BJ (cell line): ENCODE measurements at regions not wholly inside any gene's neighbourhood (a gene's known extent, or its start where the extent isn't known, plus 50 kb on each side); places are given as distances from the start of the nearest gene placed in this dataset.
"Not testable (repeated sequence)": the region's sequence is repeated elsewhere in the genome, so short reads cannot be mapped to it uniquely, and the experiment has no call there.

Source experiments
- CTCF ChIA-PET: fragments of 350-600 bp; formaldehyde crosslinking; extraction: SDS; loops from one replicate; lab custom pipeline; 2021; ENCODE audit warnings: antibody characterized with exemption, inconsistent platforms; lab: Yijun Ruan, JAX
- POLR2A ChIA-PET: fragments of 300-600 bp; sonication (Branson Sonifier 250); formaldehyde crosslinking; extraction: SDS; loops from one replicate; lab custom pipeline; 2021; ENCODE audit warnings: antibody characterized with exemption; lab: Charles Lee
- DNase-seq: peaks from one replicate; pipeline ENCODE4 v3.0.0-alpha.2; 2011; ENCODE audit warnings: low read depth
- H3K27me3 ChIP-seq: 2 replicates; pipeline ENCODE4 v1.6.0; 2011; ENCODE audit warnings: low read length; ENCODE audit not compliant: control insufficient read depth, insufficient read depth
- H3K36me3 ChIP-seq: 2 replicates; pipeline ENCODE4 v1.5.1; 2011; ENCODE audit warnings: low read length; ENCODE audit not compliant: control insufficient read depth, insufficient read depth
- H3K4me3 ChIP-seq: 2 replicates; pipeline ENCODE4 v1.5.1; 2011; ENCODE audit warnings: low read depth, mild to moderate bottlenecking, control low read depth, low read length
- TF ChIP-seq, protein P1 (sequence below): IDR thresholded peaks from 2 replicates; pipeline ENCODE4 v1.5.1; 2011; ENCODE audit warnings: low read depth, mild to moderate bottlenecking, control low read depth, inconsistent platforms, low read length, moderate library complexity; ENCODE audit not compliant: insufficient read depth

DNA sequence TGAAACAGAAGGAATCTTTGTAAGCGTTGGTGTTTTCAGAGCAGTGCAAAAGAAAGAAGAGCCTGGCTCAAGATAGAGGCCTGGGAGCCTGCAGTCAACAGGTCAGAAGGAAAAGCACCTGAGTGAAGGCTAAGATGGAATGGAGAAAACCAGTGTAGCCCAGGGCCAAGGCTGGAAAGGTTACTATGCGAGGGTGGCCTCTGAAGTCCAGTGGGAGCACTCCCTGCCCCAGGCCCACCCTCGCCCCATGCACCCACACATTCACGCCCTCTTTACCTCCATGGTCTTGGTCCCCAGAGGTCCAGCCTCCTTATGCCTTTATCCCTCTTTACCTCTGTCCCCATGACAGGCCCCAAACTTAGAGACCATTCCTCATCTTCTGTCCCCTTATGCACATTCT lies 169.2 kb upstream of the ZNF644 start:
- CTCF ChIA-PET = no interaction called here
- no peaks in the 10 kb centered on the region for H3K27me3 ChIP-seq
- no peak overlapping the region for H3K4me3 ChIP-seq
- TF ChIP-seq, protein P1, sequence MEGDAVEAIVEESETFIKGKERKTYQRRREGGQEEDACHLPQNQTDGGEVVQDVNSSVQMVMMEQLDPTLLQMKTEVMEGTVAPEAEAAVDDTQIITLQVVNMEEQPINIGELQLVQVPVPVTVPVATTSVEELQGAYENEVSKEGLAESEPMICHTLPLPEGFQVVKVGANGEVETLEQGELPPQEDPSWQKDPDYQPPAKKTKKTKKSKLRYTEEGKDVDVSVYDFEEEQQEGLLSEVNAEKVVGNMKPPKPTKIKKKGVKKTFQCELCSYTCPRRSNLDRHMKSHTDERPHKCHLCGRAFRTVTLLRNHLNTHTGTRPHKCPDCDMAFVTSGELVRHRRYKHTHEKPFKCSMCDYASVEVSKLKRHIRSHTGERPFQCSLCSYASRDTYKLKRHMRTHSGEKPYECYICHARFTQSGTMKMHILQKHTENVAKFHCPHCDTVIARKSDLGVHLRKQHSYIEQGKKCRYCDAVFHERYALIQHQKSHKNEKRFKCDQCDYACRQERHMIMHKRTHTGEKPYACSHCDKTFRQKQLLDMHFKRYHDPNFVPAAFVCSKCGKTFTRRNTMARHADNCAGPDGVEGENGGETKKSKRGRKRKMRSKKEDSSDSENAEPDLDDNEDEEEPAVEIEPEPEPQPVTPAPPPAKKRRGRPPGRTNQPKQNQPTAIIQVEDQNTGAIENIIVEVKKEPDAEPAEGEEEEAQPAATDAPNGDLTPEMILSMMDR = no peak
- DNase-seq = no peak
- no peaks in the 10 kb centered on the region for H3K36me3 ChIP-seq
- POLR2A ChIA-PET = no interaction called here

DNA sequence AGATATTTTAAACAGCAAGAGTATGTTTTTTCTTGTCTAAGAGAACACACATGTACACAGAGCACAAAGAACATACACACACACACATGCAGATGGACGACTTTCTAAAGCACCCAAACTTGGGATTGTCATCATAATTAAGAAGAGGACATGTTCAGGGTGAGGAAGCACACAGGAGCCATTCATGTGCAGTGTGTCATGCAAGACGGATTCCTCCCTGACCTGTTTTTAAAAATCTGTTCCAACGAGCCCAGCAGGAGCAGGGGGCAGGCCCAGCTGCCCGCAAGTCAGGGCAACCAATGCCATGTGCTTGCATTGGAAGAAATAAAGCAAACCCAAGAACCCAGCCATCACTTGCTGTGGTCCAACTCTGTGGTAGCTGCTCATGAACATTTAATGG lies 167.3 kb upstream of the ZNF644 start:
- CTCF ChIA-PET = interaction anchor here (0.6 to 2.8 kb wide), 2 partner anchors 24 to 534 kb away, joined by 3 to 11 read pairs; no protein-coding TSS in a partner anchor
- Histone ChIP-seq H3K27me3 (no peaks in the 10 kb centered on the region), H3K36me3 (no peaks in the 10 kb centered on the region), H3K4me3 (no peak overlapping the region)
- TF ChIP-seq, protein P1 = no peak
- DNase-seq = no peak
- POLR2A ChIA-PET = no interaction called here

DNA sequence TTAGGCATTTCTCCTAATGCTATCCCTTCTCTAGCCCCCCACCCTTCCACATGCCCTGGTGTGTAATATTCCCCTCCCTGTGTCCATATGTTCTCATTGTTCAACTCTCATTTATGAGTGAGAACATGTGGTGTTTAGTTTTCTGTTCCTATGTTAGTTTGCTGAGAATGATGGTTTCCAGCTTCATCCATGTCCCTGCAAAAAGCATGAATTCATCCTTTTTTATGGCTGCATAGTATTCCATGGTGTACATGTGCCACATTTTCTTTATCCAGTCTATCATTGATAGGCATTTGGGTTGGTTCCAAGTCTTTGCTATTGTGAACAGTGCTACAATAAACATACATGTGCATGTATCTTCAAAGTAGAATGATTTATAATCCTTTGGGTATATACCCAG lies 161.0 kb upstream of the ZNF644 start:
- H3K36me3 ChIP-seq, POLR2A ChIA-PET: not testable (repeated sequence)
- CTCF ChIA-PET = interaction anchor here (2.5 kb wide), 1 partner anchor 17 kb away, joined by 18 read pairs; no protein-coding TSS in a partner anchor

DNA sequence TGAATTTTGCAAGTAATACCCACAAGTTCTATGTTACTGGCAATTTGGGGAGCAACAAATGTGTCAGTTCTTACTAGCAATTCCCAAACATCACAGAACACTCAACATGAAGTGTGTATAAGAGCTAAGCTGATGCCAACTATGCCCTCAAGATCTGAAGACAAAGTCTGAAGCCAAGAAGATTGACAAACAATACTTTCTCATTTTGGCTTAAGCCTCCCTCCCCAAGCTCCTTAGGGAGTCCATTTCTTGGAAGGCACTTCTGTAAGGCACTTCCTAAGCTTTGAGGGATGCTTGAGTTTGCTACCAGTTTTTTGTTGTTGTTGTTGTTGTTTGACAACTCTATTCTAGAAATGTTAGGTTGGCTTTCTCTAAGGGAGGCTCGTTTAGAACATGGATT lies 154.4 kb upstream of the ZNF644 start:
- H3K4me3 ChIP-seq = no peak overlapping the region
- H3K27me3 ChIP-seq = no peaks in the 10 kb centered on the region
- no peaks in the 10 kb centered on the region for H3K36me3 ChIP-seq
- no peak for DNase-seq
- ChIA-PET POLR2A (no interaction called here), CTCF (interaction anchor here (3.4 kb wide), 1 partner anchor 11 kb away, joined by 30 read pairs; no protein-coding TSS in a partner anchor)
- TF ChIP-seq, protein P1 = no peak

More for the DNA sequence above, 161.0 kb upstream of the ZNF644 start:
- H3K27me3 ChIP-seq, DNase-seq, H3K4me3 ChIP-seq: not testable (repeated sequence)

DNA sequence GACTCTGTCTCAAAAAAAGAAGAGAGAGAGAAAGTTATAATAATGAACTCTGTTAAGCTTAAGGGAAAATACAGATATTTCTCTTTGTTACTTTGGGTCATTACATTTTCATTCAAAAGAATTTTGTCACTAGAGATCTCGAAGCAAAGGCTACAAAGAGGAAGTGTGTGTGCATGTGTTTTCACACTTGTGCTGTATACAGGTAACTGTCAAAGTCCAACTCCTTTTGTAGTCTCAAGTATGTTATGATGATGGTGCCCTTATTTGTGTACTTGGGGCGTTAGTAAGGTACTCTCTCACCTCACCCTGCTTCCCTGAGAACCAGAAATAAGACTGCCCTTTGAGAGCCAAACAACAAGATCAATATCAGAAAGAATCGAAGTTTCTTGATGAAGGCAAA lies 152.9 kb upstream of the ZNF644 start:
- Histone ChIP-seq H3K36me3 (no peaks in the 10 kb centered on the region), H3K27me3 (no peaks in the 10 kb centered on the region), H3K4me3 (no peak overlapping the region)
- POLR2A ChIA-PET = no interaction called here
- TF ChIP-seq, protein P1 = no peak
- DNase-seq = no peak
- CTCF ChIA-PET = interaction anchor here (2.1 kb wide), 1 partner anchor 10 kb away, joined by 13 read pairs; no protein-coding TSS in a partner anchor

DNA sequence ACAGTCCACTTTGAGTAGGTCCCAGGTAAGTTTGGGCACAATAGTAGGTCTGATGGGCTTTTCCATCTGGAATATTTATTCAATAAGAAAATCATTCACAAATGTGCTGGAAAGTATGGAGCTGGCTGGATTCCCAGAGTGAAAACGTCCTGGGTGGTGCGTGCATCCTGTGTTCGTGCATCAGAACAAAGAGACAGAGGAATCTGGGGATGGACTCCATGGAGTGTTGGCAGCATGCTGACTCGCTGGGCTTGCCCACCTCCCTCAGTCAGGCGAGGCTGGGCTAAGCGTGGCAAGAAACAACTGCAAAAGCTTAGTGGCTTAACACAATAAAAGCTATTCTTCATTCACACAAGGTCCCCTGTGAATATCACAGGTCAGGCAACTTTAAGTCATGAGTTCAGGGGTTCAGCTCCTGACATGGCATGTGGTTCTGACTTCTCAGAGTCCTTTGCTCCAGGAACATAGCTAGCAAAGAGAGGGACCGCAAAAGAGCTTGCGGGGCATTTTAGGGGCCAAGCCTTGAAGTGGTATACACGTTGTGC lies 151.6 kb upstream of the ZNF644 start:
- Histone ChIP-seq H3K36me3 (no peaks in the 10 kb centered on the region), H3K27me3 (no peaks in the 10 kb centered on the region), H3K4me3 (no peak overlapping the region)
- ChIA-PET CTCF (interaction anchor here (2.1 kb wide), 1 partner anchor 8 kb away, joined by 13 read pairs; no protein-coding TSS in a partner anchor), POLR2A (no interaction called here)
- TF ChIP-seq, protein P1 = no peak
- no peak for DNase-seq
